Ecto neural progenitor cell (in vitro differentiated cells): ENCODE measurements at regions not wholly inside any gene's neighbourhood (a gene's known extent, or its start where the extent isn't known, plus 50 kb on each side); places are given as distances from the start of the nearest gene placed in this dataset.
"Not testable (repeated sequence)": the region's sequence is repeated elsewhere in the genome, so short reads cannot be mapped to it uniquely, and the experiment has no call there.

Experiments used
- DNase-seq: peaks from one replicate; pipeline ENCODE4 v3.0.0-alpha.2; 2018; ENCODE audit warnings: low spot score

DNA sequence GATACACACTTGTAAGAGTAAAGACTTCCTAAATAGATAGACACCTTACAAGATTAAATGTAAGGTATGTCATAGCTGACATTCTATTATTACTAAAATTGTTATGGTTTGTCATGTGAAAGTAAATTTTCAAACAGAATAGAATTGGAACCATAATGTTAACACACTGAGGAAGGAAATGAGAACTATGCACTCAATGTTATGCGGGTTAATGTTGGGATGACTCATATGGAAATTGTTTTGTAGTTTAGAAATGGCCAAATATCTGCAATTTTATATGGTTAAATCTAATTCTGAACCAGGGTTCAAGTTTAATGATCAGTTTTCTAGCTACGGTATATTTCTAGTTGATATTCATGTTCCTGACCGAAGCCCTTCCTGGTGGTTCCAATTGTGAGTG, 214.2 kb upstream of the ADO start:
- DNase-seq = no peak

DNA sequence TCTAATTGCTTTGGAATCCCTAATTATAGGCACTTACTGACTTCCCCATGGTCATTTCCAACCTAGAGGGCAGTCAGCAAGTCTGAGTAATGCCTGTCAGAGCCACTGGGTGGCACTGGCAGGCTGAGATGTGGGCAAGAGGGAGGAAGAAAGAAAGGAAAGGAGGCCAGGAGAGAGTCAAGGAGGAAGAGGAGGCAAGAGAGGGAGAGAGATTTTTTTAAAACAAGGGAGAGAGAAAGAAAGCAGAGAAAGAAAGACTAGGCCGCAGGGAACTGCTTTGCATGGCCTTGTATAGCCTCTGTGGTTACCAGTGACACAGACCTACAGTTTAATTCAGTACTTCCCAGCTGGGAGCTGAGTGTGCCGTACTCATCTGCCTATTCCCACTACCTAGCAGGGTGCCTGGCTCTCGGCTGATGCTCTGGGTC, 210.4 kb upstream of the ADO start:
- peak; percentile 68 for DNase-seq

DNA sequence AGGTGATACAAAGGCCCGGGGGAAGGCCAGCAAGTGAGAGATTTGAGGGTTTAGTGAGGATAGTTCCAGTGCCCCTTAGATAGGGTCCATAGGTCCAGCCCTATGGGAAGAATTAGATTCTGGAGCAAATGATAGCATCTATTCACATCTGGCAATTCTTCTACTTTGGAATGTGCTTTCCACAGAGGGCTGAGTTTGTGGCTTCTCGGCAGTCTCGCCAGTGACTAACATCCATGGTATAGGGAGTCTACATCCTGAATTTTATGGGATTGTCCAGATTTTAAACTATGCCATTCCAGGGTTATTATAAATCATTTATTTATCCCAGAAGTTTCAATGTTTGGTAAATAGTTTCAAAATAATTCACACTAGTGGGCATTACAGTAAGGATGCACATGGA, 207.3 kb upstream of the ADO start:
- DNase-seq = no peak

DNA sequence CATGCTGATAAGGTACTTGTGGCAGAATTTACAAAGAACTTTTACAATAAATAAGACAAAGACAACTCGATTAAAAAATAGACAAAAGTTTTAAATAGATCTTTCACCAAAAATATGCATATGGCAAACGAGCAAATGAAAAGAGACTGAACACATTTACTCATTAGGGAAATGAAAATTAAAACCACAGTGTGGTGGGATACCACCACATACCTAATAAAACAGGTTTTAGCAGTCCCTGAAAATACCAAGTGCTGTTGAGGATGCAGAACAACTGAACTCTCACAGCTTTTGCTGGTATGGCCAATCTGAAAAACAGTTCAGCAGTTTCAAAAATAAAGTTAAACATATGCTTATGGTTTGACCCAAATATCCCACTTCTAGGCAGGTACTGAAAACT, 205.4 kb upstream of the ADO start:
- no peak for DNase-seq

DNA sequence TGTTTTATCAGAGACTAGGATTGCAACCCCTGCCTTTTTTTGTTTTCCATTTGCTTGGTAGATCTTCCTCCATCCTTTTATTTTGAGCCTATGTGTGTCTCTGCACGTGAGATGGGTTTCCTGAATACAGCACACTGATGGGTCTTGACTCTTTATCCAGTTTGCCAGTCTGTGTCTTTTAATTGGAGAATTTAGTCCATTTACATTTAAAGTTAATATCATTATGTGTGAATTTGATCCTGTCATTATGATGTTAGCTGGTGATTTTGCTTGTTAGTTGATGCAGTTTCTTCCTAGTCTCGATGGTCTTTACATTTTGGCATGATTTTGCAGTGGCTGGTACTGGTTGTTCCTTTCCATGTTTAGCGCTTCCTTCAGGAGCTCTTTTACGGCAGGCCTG, 198.0 kb upstream of the ADO start:
- not testable (repeated sequence) for DNase-seq

DNA sequence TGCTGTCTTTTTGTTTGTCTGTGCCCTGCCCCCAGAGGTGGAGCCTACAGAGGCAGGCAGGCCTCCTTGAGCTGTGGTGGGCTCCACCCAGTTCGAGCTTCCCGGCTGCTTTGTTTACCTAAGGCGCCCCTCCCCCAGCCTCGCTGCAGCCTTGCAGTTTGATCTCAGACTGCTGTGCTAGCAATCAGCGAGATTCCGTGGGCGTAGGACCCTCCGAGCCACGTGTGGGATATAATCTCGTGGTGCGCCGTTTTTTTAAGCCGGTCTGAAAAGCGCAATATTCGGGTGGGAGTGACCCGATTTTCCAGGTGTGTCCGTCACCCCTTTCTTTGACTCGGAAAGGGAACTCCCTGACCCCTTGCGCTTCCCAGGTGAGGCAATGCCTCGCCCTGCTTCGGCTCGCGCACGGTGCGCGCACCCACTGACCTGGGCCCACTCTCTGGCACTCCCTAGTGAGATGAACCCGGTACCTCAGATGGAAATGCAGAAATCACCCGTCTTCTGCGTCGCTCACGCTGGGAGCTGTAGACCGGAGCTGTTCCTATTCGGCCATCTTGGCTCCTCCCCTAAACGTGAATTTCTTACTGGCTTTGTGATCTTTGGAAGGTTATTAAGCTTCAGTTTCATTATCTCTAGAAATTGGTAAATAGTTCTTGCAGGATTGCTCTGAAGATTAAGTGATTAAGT, 196.2 kb upstream of the ADO start:
- peak; percentile 52 for DNase-seq

DNA sequence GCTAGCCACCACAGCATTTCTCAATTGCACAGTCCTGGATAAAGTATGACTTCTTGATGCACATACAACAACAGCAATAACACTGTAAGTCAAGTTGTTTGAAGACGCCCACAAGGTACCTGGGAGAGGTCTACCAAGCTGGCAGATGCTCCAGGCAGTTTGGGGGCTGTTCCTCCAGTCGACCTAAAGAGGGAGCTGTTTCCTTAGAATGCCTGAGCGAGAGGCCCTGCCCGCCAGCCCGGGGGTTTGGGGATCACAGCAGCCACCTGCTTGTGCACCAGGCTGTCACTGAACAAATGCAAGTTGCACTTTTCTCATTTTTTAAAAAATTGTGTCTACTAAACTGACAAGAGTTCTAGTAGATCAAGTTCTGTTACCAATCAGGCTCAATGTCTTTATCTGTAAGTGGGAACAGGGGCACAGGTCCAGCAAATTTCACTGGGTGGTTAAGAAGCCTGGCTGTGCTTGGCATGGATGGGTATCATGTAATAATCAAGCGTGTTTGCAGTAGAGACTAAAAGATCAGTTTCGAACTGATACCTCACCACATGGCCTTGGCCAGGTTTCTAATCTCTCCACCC, 193.8 kb upstream of the ADO start:
- DNase-seq = peak; percentile 82

DNA sequence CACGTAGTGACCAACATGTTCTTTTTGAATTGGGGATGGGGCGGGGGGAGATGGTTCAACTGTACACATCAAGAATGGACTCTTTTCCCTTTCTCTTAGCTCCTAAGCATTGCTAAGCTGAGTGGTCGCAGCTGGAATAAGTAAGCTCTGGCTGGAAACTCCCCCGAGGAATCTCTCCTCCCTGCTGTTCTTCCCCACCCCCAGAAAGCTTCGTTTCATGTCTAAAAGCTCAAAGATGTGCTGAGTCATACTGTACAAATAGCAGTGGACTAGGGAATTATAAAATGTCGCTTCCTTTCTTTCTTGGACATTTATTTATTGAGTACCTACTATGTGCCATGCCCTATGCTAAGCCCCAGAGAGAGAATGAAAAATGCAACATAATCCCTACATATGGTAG, 191.1 kb upstream of the ADO start:
- no peak for DNase-seq

DNA sequence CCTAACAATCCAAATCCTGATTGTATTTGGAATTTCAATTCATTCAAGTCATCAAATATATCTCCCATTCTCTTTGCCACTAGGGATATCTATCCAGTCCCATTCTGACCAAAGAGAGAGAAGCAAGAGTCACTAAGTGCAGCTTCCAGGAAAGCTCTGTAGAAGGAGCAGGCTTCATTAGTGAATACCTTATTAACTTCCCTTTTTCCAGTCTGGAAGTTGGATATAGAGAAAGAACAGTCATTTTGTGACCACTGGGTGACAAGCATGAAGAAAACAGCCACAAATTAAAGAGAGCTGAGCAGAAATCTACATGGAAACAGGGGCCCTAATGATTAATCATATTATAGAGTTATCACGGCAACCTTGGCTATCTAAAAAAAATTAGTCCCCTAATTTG, 190.7 kb upstream of the ADO start:
- DNase-seq = no peak

DNA sequence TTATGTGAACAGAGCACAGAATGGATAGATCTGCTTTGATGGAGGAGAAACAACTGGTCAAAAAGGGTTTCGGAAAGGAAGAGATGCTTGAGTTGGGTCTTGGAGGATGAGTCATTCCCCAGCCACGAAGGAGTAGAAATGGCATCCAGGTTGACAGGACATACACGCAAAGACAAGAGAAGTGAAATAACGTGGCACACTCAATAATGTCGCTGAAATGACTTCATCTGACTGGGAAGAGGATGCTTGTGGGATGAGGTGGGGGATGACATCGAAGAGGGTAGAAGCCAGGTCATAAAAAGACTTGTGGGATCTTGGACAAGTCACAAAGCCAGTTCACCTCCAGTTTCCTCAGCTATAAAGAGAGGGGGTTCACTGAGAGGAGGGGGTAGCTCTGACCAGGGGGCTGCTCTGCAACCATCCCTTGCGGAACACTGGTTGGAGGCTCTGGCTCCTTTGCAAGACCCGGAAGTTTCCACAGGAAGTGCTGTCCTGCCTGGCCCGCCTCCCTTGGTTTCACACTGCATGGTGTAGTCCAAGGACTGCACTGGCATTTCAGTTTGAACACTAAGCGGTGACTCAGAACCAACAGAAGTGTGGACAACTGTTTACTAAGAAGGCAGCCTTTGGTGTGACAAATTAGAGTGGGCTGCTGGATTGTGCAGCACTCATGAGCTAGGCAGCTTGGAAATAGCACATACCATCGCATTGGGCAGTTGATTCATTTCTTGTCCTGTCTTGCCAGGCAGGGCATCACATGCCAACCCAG, 189.9 kb upstream of the ADO start:
- peak; percentile 17 for DNase-seq

DNA sequence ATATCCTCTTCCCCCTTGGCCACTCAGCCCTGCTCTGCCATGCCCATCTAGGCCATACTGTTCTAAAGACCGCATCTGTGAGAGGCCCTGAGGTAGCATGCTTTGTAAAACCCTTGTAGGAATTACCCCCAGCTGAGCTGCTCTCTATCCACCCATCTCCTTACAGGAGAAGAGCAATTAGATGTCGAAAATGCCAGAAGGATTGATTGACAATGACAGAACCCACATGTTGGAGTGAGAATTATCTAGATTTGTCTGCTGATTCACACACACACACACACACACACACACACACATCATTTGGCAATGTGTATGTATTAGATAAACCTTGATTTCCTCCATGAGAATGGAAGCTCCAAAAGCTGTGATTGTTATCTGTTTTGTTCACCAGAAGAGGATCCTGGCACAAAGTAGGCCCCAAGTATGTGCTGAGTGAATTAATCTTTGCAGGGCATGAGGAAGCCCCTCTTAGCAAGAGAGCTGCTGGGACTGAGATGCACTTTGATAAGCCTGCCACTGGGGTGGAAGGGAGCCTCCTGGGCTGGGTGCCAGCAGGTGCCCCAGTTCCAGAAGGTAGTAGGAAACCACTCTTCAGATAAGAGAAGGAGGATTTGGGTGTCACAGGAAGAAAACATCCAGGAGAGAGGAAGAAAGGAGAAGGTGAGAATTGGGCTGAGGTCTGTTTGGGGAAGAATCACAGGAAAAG, 187.5 kb upstream of the ADO start:
- DNase-seq = peak; percentile 11

DNA sequence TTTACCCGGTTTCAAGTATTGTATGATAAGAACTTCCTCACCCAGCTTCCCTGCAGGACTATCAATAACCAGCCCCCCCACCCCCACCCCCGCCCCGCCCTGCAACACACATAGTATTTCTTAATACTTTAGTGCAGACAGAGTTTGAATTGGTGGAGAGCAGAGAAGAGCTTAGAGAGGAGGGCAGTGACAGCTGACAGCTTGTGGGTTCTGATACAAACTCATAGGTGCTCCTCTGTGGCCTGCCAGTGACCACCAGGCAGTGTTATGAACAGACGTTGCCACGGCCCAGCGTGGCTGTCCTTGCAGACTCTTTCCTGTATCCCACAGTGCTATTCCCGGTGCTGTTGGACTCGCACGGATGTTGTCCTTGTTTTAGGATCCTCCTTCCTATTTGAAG, 186.9 kb upstream of the ADO start:
- peak; percentile 30 for DNase-seq

DNA sequence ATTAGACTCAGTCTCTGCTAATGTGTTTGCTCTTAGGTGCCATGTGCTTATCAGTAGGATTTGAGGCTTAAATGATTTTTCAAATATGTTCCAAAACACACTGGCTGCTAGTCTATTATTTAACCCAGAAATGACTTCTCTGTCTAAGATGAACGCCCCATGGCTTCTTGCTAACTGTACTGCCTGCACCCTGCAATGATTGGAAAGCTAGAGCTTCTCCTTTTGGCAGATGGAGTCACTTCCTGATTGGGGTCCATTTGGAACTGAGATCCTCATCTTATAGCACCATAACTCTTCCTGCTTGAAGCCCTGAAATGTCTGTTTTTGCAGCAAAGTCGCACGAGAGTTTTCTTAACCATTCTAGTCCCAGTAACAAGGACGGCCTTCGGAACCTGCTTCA, 186.5 kb upstream of the ADO start:
- no peak for DNase-seq

DNA sequence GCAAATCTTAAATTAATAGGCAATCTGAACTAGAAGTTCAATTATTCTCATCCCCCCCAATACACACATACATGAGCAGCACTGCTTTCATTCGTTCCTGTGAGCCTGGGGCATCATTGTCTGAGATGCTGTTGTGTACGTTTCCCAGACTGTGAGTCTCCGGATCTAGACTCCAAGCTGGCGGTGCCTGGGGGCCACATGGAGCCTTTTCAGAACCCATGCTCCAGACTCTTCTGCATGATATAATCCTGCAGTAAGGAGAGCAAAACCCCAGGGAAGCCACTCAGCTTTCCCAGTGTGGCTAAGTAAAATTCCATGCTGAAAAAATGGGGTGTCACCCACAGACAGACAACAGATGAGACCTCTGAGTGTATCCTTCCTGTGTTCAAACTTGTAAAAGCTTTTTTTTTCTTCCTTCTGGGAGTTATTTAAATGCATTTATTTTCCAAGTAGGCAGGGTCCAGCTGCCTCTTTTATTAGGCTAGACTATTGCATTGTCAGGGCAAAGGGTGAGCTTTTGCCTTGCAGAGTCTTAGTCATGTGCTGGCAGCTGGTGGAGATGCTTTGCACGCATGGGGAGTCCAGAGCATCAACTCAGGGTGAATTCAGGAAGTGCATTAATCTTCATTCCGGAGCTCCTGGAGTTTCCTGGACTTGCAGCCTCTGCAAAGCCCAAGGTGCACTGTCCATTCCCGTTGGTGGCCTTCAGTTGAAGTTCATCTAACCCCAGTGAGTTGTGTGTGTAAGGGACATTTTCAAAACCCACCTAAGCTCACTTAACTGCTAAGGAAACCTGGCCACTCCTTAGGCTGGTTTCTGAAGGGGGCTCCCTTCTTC, 185.7 kb upstream of the ADO start:
- DNase-seq = peak; percentile 15

DNA sequence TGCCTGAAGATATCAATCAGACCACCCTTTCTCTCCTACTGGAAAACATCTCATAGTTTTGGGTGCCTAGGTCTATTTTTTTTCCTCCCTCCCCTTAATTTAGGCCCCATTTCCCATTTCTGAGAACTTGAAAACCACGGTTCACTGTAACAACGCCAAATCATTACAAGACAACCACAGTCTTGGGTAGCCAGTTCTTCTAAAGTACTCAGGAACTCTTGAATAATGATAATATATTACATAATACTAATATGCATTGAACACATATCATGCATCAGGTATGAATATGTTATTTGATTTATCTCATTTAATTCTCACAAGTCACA, 185.1 kb upstream of the ADO start:
- no peak for DNase-seq

DNA sequence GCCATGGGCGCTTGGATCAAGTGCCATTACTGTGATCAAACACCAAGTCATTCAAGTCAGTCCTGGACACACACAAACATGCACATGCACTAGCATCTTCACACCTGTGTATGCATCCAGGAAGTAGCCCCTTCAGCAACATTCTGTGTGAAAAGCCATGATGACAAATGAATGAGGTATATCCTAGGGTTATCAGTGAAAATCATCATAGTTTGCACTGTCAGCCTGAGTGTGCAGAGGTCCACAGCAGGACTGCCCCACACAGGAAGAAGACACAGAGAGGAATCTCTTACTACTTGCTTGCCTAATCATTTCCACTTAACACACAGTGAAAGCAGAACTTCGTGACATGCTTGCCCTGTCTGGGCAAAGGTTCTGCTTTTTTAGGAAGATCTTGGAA, 184.0 kb upstream of the ADO start:
- DNase-seq = no peak

DNA sequence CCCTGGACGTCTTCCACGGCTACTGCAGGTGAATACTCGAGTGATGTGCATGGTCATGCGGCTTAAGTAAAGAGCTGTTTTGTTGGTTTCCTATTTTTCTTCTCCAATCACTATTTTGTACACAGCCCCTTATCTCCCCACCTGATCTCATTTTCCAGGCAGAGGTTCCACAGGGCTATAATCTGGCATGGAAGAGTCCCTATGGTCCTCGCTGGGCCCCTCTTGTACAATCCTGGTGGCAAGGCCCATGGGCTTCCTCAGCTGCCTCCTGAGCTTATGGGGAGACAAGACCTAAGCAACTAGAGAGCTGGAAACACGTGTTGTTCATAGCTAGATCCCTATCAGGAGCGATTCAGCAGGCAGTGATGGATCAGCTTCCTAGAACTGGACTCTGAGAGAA, 181.3 kb upstream of the ADO start:
- no peak for DNase-seq

DNA sequence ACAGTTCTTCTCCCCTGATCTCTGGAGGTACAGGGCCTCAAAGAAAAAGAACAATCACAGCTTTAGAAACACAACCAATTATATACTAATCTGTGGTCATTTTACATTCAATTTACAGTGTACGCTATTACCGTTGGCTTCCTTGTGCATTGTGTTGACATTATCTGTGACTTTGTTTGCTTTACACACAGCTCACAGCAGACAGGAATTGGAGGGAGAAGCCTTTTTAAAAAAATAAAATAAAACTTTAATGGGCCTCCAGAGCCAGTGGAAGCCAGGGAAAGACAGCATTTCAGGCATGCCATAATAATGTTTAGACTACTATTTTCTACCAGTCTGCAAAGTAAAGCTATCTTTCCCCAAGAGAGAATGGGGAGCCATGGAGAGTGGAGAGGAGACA, 179.0 kb upstream of the ADO start:
- no peak for DNase-seq

DNA sequence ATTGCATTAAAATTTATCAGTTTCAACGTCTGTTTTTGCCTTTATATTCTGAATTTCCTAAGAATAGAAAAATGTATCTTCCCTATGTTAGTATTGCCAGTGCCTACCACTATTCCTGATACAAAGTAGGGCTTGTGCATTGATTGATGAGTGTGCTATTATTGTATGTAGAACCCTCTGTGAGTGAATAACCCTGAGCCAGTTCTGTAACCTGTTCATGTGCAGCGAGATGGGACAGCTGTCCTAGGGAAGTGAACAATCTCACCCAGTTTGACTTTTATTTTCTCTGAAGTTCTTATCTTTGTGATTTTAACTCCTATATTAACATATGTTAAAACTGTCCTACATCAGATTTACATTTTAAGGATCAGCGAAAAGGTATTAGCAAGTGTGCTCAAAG, 178.4 kb upstream of the ADO start:
- DNase-seq = peak; percentile 0

DNA sequence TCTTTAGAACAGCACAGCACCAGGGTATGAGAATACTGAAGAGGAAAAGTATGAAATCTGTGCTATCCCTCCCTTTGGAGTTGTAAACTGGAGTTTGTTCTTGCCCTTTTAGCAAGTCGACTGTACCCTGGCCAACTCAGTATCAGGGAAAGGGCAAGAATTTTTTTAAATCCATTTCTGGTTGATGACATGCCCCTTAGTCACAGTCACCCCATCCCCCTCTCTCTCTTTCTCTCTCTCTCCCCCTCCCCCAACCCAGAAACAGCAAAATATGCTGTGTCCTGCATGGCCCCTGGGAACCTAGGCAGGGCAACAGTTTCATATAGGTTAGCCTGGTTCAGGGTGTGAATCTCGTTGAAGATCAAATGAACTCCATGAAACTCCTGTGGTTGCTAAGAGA, 177.7 kb upstream of the ADO start:
- no peak for DNase-seq

DNA sequence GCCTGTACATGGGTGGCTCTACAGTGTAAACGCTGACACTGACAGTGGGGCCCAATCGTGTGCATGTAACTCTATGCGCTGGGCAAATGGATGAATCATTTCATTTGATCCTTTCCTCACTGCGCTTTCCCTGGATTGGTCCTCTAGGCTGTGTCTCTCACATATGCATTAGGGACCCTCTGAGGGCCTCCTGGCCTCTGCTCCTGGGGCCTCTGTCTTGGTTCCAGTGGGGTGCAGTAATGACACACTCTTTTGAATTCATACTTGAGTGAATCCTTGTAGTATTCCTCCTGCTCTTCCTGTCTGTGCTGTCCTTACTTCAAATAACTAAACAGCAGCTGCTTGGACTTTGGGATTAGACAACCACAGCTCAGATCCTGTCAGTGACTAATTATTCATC, 176.5 kb upstream of the ADO start:
- no peak for DNase-seq

DNA sequence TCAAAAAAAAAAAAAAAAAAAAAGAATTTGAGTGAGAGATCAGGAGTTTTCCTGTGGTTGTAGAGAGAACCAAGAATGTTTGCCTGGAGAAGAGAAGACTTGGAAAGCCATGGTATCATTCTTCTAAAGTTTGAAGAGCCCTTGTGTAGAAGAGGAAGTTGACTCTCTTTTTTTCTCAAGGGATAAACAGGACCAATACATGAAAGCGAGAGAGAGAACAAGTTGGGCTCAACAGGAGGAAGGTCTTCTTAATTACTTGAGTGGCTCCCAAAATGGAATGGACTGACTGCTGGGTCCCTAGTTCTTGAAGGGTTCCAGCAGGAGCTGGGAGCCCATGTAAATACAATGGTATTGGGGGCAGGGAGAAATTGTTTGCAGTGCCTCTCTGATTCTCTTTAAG, 173.3 kb upstream of the ADO start:
- no peak for DNase-seq
